Ishikawa (cell line): ENCODE measurements at regions not wholly inside any gene's neighbourhood (a gene's known extent, or its start where the extent isn't known, plus 50 kb on each side); places are given as distances from the start of the nearest gene placed in this dataset.

Experiments
- CEBPB ChIP-seq: IDR thresholded peaks from 2 replicates; pipeline ENCODE4 v1.6.1; 2012
- CREB1 ChIP-seq: IDR thresholded peaks from 2 replicates; pipeline ENCODE4 v1.6.1; 2012; ENCODE audit warnings: low read depth
- EGR1 ChIP-seq: IDR thresholded peaks from 2 replicates; pipeline ENCODE4 v1.6.1; 2012
- EP300 ChIP-seq: IDR thresholded peaks from 2 replicates; pipeline ENCODE4 v1.6.1; 2012; ENCODE audit warnings: borderline replicate concordance
- FOXM1 ChIP-seq: IDR thresholded peaks from 2 replicates; pipeline ENCODE4 v1.6.1; 2012; ENCODE audit warnings: low read depth, borderline replicate concordance
- MAX ChIP-seq: IDR thresholded peaks from 2 replicates; pipeline ENCODE4 v1.6.1; 2012
- NFIC ChIP-seq: IDR thresholded peaks from 2 replicates; pipeline ENCODE4 v1.6.1; 2012
- RAD21 ChIP-seq: IDR thresholded peaks from 2 replicates; pipeline ENCODE4 v1.6.1; 2012; ENCODE audit warnings: low read depth
- REST ChIP-seq: IDR thresholded peaks from 2 replicates; pipeline ENCODE4 v1.6.1; 2012; ENCODE audit warnings: low read depth, mild to moderate bottlenecking
- TAF1 ChIP-seq: IDR thresholded peaks from 2 replicates; pipeline ENCODE4 v1.6.1; 2012; ENCODE audit warnings: low read depth, mild to moderate bottlenecking
- TCF12 ChIP-seq: IDR thresholded peaks from 2 replicates; pipeline ENCODE4 v1.6.1; 2012; ENCODE audit warnings: low read depth
- TEAD4 ChIP-seq: IDR thresholded peaks from 2 replicates; pipeline ENCODE4 v1.6.1; 2012
- USF1 ChIP-seq: IDR thresholded peaks from 2 replicates; pipeline ENCODE4 v1.6.1; 2012
- YY1 ChIP-seq: IDR thresholded peaks from 2 replicates; pipeline ENCODE4 v1.6.1; 2012; ENCODE audit warnings: low read depth
- ZBTB7A ChIP-seq: IDR thresholded peaks from 2 replicates; pipeline ENCODE4 v1.6.1; 2012; ENCODE audit warnings: low read depth

GRCh38 chr3:150335631-150336030 lies 72.5 kb upstream of the TSC22D2 start:
- no peak for TF ChIP-seq MAX
- no peak for TF ChIP-seq EGR1
- no peak for TF ChIP-seq TCF12
- TF ChIP-seq RAD21: no peak
- TF ChIP-seq EP300: no peak
- TF ChIP-seq NFIC: no peak
- no peak for TF ChIP-seq TEAD4

- TF ChIP-seq CEBPB (no peak), REST (no peak), TEAD4 (no peak), NFIC (no peak), EP300 (no peak), CREB1 (no peak), FOXM1 (no peak), ZBTB7A (no peak)
Observed at GRCh38 chr3:150334974-150335373, 73.1 kb upstream of the TSC22D2 start.

- TF ChIP-seq TEAD4 (peak; percentile 53), ZBTB7A (no peak), REST (no peak), TCF12 (no peak), MAX (peak; percentile 38; the same call in 1 of the 2 replicates)
Observed at GRCh38 chr3:150333477-150333876, 74.6 kb upstream of the TSC22D2 start.

GRCh38 chr3:150331978-150332568 lies 76.0 kb upstream of the TSC22D2 start:
- TF ChIP-seq TCF12: no peak

GRCh38 chr3:150330872-150331271 lies 77.2 kb upstream of the TSC22D2 start:
- TF ChIP-seq EGR1 (no peak), TEAD4 (no peak), NFIC (no peak), YY1 (no peak), USF1 (no peak)

GRCh38 chr3:150330174-150330573 lies 77.9 kb upstream of the TSC22D2 start:
- TF ChIP-seq YY1 (no peak), EP300 (no peak)

- TF ChIP-seq TEAD4: no peak
- TF ChIP-seq ZBTB7A: no peak
- TF ChIP-seq MAX: no peak
- TF ChIP-seq YY1: no peak
- TF ChIP-seq CEBPB: no peak
- no peak for TF ChIP-seq CREB1
- TF ChIP-seq RAD21: no peak
- no peak for TF ChIP-seq FOXM1
- TF ChIP-seq USF1: no peak
- no peak for TF ChIP-seq NFIC
- no peak for TF ChIP-seq EP300
- no peak for TF ChIP-seq REST
- no peak for TF ChIP-seq TCF12
- no peak for TF ChIP-seq EGR1
- no peak for TF ChIP-seq TAF1
Observed at GRCh38 chr3:150329408-150329807, 78.7 kb upstream of the TSC22D2 start.
